Natural killer cell (primary cell): ENCODE measurements at regions not wholly inside any gene's neighbourhood (a gene's known extent, or its start where the extent isn't known, plus 50 kb on each side); places are given as distances from the start of the nearest gene placed in this dataset.

Source experiments
- ATAC-seq, 3 donors: fragments of 150-1000 bp in 2 of 3; fragments of 200-7000 bp in 1 of 3; cut with Tn5 transposase; 1 replicate in 1 of 3; 2 replicates in 2 of 3; pipeline ENCODE4 v1.10.0; 2021; ENCODE audit warnings: mild to moderate bottlenecking in 2 of 3, moderate library complexity in 2 of 3
- DNase-seq, 2 donors: peaks; one replicate each; pipeline versions ENCODE4 v3.0.0 to v3.0.0-alpha.2; 2013 to 2021; ENCODE audit warnings: mixed read lengths in 1 of 2
- H3K27ac ChIP-seq: one replicate; pipeline ENCODE4 v1.5.1; 2013; ENCODE audit warnings: mild to moderate bottlenecking, low read length
- H3K27me3 ChIP-seq: one replicate; pipeline ENCODE4 v1.6.1; 2013; ENCODE audit warnings: low read length; ENCODE audit not compliant: control insufficient read depth, insufficient read depth
- H3K36me3 ChIP-seq: one replicate; pipeline ENCODE4 v1.6.1; 2013; ENCODE audit warnings: low read length; ENCODE audit not compliant: control insufficient read depth, insufficient read depth
- H3K4me1 ChIP-seq: one replicate; pipeline ENCODE4 v1.6.1; 2013; ENCODE audit warnings: low read length; ENCODE audit not compliant: control insufficient read depth, insufficient read depth
- H3K4me3 ChIP-seq: one replicate; pipeline ENCODE4 v1.5.1; 2013; ENCODE audit warnings: low read length
- H3K9me3 ChIP-seq: one replicate; pipeline ENCODE4 v1.6.1; 2013; ENCODE audit warnings: low read length; ENCODE audit not compliant: control insufficient read depth, insufficient read depth
- H3K27ac Mint-ChIP-seq, 2 donors: one replicate each; pipeline ENCODE4 v1.8.0; 2022; ENCODE audit warnings: mild to moderate bottlenecking in 2 of 2, mixed read lengths in 2 of 2, moderate library complexity in 1 of 2
- H3K27me3 Mint-ChIP-seq, 2 donors: one replicate each; pipeline ENCODE4 v1.8.0; 2022; ENCODE audit warnings: low read depth in 2 of 2, mixed read lengths in 2 of 2
- H3K36me3 Mint-ChIP-seq: one replicate; pipeline ENCODE4 v1.8.0; 2022; ENCODE audit warnings: mixed read lengths
- H3K4me1 Mint-ChIP-seq, 2 donors: one replicate each; pipeline ENCODE4 v1.8.0; 2022; ENCODE audit warnings: mixed read lengths in 2 of 2
- H3K4me3 Mint-ChIP-seq: one replicate; pipeline ENCODE4 v1.8.0; 2022; ENCODE audit warnings: mild to moderate bottlenecking, moderate library complexity, mixed read lengths
- H3K9me3 Mint-ChIP-seq, 2 donors: one replicate each; pipeline ENCODE4 v1.8.0; 2022; ENCODE audit warnings: mixed read lengths in 2 of 2
- CTCF ChIP-seq: fragments of 200-600 bp; IDR thresholded peaks from one replicate; pipeline ENCODE4 v1.8.0; 2022; ENCODE audit warnings: antibody characterized with exemption
- WGBS: methylation state at CpG from one replicate; pipeline ENCODE4 v1.1.7; 2013; ENCODE audit warnings: missing lambda C conversion rate; ENCODE audit not compliant: insufficient coverage; 5-methylcytosine and 5-hydroxymethylcytosine counted together
- intact Hi-C: fragments of 100-400 bp; cut with micrococcal nuclease; formaldehyde crosslinking; loops from one replicate; pipeline ENCODE4 v1.14.2; 2022

GRCh38 chr17:34099859-34100515 is 155.1 kb upstream of the CCL2 start:
- Histone ChIP-seq H3K27me3 (no peaks in the 10 kb centered on the region), H3K4me1 (no peaks in the 10 kb centered on the region), H3K36me3 (no peaks in the 10 kb centered on the region), H3K9me3 (no peaks in the 10 kb centered on the region), H3K4me3 (no peak overlapping the region), H3K27ac (no peak overlapping the region)
- Mint-ChIP-seq H3K27me3 (peaks cover 13 to 37% of the 10 kb centered on the region in 2 donors), H3K9me3 (peaks cover 0 to 4% of the 10 kb centered on the region in 2 donors), H3K4me1 (no peaks in the 10 kb centered on the region), H3K4me3 (no peak overlapping the region), H3K27ac (no peak overlapping the region), H3K36me3 (no peaks in the 10 kb centered on the region)
- 90% methylated on average over 7 of the region's 8 CpGs for WGBS
- intact Hi-C loops, result no loop called here
- DNase-seq (no peak), ATAC-seq (no peak)
- no peak for TF ChIP-seq CTCF

- no peak overlapping the region for H3K4me3 ChIP-seq
- Mint-ChIP-seq H3K27ac (no peak overlapping the region), H3K9me3 (no peaks in the 10 kb centered on the region), H3K36me3 (no peaks in the 10 kb centered on the region), H3K27me3 (peaks cover 21 to 42% of the 10 kb centered on the region in 2 donors), H3K4me3 (no peak overlapping the region), H3K4me1 (no peaks in the 10 kb centered on the region)
- H3K27ac ChIP-seq, result no peak overlapping the region
- intact Hi-C loops, result no loop called here
- no peaks in the 10 kb centered on the region for H3K4me1 ChIP-seq
- H3K27me3 ChIP-seq, result no peaks in the 10 kb centered on the region
- TF ChIP-seq CTCF, result no peak
- ATAC-seq, result no peak
- WGBS, result 94% methylated on average over 2 of the region's 2 CpGs
- H3K9me3 ChIP-seq, result no peaks in the 10 kb centered on the region
- H3K36me3 ChIP-seq, result no peaks in the 10 kb centered on the region
- DNase-seq, result no peak
These were observed 148.1 kb upstream of the CCL2 start for GRCh38 chr17:34107019-34107418.

GRCh38 chr17:34110315-34110714 is 144.8 kb upstream of the CCL2 start:
- 79% methylated on average over 6 of the region's 6 CpGs for WGBS

More at GRCh38 chr17:34110315-34110714, 144.8 kb upstream of the CCL2 start:
- TF ChIP-seq CTCF, result no peak
- Histone ChIP-seq H3K4me3 (no peak overlapping the region), H3K27me3 (no peaks in the 10 kb centered on the region), H3K9me3 (no peaks in the 10 kb centered on the region), H3K4me1 (no peaks in the 10 kb centered on the region), H3K27ac (no peak overlapping the region), H3K36me3 (no peaks in the 10 kb centered on the region)
- Mint-ChIP-seq H3K27ac (no peak overlapping the region), H3K27me3 (peaks cover 23 to 68% of the 10 kb centered on the region in 2 donors), H3K4me1 (no peaks in the 10 kb centered on the region), H3K36me3 (no peaks in the 10 kb centered on the region), H3K4me3 (no peak overlapping the region), H3K9me3 (no peaks in the 10 kb centered on the region)
- ATAC-seq (no peak), DNase-seq (no peak)
- intact Hi-C loops, result no loop called here
